ENCODE measurements at regions not wholly inside any gene's neighbourhood (a gene's known extent, or its start where the extent isn't known, plus 50 kb on each side); places are given as distances from the start of the nearest gene placed in this dataset.
"Not testable (repeated sequence)": the region's sequence is repeated elsewhere in the genome, so short reads cannot be mapped to it uniquely, and the experiment has no call there.

GRCh38 chr1:29808141-29808995 lies 572.0 kb downstream of the PTPRU start:
- DNase-seq (ENCODE audit: low read depth in 3 of 3, low spot score in 2 of 3): no peak

DNA sequence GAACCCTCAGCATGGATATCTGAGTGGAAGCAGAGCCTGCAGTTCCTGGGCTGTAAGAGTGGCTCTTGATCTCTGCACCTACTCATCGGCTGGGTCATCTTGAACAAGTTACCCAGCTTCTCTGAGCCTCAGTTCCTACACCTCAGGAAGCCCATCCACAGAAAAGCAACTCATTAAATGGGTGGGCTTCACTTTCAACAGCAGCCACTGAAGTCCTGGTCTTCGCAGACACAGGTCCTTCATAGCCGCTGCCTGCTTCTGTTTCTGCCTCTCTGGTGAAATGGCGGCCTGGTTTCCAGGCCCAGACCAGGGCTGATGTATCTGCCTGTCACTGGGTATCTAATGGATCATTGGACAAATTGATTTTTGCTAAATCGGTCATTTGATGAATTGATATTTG lies 571.4 kb downstream of the PTPRU start:
- DNase-seq (ENCODE audit: low read depth in 3 of 3, low spot score in 2 of 3): no peak

- DNase-seq (ENCODE audit: low read depth in 3 of 3, low spot score in 2 of 3): no peak
Measured at GRCh38 chr1:29806646-29807319, 570.5 kb downstream of the PTPRU start.

DNA sequence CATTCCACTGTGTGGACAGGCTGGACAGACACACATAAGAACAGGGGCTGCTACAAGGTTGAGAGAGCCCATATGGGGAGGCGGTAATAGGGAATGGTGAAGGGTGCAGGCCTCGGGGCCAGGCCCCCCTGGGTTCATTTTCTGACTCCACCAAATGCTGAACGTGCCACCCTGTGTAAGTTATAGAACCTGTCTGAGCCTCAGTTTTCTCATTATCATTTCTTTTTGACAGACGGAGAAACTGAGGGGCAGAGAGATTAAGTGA lies 569.5 kb downstream of the PTPRU start:
- no peak for DNase-seq (ENCODE audit: low read depth in 3 of 3, low spot score in 2 of 3)

GRCh38 chr1:29805122-29805895 lies 569.0 kb downstream of the PTPRU start:
- no peak for DNase-seq (ENCODE audit: low read depth in 3 of 3, low spot score in 2 of 3)

- DNase-seq (ENCODE audit: low read depth in 3 of 3, low spot score in 2 of 3): no peak
Measured at GRCh38 chr1:29804181-29804899, 568.0 kb downstream of the PTPRU start.

DNA sequence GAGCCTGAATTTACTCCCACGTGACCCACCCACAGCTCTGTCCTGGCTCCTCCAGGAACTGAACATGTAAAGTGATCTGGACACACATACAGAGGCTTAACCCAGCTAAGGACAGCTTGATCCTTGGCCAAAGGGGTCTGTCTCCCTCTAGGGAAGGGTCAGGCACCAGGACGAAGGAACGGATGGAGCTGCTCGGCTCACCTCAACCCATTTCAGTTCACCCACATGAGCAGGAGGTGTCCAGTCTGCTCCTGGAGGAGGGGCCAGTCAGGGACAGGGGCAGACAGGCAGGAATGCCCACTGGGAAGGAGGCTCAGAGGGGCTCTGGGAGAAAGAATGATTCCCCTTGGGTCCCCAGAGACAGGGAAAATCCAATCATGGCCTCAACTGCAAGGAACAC lies 567.2 kb downstream of the PTPRU start:
- DNase-seq (ENCODE audit: low read depth in 3 of 3, low spot score in 2 of 3): no peak

DNA sequence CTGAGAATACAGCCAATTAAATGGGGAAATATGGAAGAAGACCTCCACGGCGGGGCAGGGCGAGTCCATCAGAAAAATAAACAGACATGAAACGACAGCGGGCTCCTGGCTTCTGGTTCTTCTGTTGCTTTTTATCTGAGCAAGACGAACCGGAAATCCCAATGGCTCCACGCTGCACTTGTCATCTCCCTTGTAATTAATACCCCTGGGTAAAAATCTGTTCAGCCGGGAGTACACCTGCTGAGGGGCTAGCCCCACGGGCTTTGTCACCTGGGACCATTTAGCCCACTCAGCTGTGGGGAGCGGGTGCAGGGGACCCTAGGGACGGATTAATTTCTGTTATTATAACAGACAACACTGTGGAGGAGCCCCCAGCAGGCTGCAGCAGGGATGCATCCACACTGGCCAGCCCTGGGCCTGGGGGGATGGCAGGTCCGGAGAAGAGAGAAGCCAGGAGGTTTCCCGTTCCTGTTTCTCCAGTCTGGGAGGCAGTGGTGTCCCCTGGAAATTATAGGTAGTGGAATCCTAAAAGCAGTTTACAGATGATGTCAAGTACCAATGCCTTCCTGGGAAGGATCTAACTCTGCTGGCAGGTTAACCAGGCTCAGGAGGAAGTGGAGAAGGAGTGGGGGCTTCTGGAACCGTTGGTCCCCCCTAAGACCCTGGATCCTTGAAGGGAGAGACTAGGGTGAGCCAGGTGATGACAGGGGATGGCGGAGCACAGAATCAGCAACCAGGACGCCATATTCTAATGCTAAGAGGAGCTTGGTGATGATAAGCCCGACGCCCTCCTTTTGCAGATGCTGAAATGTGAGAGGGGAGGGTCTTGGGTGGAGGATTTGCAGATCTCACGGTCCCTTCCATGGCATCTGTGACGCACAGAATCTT lies 566.1 kb downstream of the PTPRU start:
- no peak for DNase-seq (ENCODE audit: low read depth in 3 of 3, low spot score in 2 of 3)

GRCh38 chr1:29801561-29801973 lies 565.2 kb downstream of the PTPRU start:
- DNase-seq (ENCODE audit: low read depth in 3 of 3, low spot score in 2 of 3): no peak

- no peak for DNase-seq (ENCODE audit: low read depth in 3 of 3, low spot score in 2 of 3)
Measured at GRCh38 chr1:29801003-29801402, 564.7 kb downstream of the PTPRU start.

DNA sequence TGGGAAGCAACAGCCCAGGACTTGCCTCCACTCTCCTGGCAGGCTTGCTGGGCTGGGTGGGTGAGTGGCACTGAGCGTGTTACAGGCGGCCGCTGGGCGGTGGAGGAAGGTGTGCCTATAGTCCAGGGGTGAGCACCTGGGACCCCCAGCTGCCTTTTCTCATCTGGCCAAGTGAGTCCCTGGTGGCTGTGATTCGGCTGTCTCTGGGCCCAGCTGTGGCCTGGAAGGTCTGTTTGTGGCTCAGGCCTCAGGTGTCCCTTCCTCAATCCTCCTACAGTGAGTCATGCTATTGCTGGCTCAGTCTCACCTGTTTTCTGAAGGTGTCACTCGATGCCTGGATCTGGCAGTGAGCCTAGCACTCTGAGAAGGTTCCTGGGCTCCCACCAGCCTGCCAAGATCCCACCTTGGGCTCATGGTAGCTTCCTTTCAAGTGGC lies 564.2 kb downstream of the PTPRU start:
- no peak for DNase-seq (ENCODE audit: low read depth in 3 of 3, low spot score in 2 of 3)

- DNase-seq (ENCODE audit: low read depth in 3 of 3, low spot score in 2 of 3): no peak
Measured at GRCh38 chr1:29800120-29800519, 563.8 kb downstream of the PTPRU start.

DNA sequence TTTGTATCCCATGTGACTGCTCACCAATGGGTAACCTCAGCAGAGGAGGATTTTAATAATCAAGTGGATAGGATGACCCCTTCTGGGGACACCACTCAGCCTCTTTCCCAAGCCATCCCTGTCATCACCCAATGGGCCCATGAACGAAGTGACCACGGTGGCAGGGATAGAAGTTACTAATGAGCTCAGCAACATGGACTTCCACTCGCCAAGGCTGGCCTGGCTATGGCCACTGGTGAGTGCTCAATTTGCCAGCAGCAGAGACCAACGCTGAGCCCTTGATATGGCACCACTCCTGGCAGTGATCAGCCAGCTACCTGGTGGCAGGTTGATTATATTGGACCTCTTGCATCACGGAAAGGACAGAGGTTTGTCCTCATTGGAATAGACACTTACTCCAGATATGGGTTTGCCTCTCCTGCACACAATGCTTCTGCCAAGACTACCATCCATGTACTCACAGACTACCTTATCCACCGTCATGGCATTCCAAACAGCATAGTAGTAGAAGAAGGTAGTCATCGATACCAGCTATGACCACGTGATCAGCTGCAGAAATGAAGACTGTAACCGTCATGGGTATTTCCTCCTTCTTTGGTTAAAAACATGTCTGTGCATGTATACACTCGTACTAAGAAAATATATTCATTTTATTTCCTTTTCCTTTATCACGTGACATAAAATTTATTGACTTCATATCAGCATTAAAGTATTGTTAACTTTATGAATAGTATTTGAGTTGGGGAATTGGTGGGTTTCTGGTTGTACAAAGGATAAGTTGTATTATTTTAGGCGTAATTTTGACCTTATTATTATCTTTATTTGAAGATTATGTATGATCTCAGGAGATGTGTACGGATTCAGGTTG lies 562.6 kb downstream of the PTPRU start:
- DNase-seq (ENCODE audit: low read depth in 3 of 3, low spot score in 2 of 3): no peak

DNA sequence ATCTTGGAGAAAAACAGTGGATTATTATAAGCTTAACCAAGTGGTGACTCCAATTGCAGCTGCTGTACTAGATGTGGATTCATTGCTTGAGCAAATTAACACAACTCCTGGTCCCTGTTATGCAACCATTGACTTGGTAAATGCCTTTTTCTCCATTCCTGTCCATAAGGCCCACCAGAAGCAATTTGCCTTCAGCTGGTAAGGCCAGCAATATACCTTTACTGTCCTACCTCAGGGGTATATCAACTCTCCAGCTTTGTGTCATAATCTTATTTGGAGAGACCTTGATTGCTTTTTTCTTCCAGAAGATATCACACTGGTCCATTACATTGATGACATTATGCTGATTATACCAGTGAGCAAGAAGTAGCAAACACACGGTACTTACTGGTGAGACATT lies 560.8 kb downstream of the PTPRU start:
- not testable (repeated sequence) for DNase-seq (ENCODE audit: low read depth in 3 of 3, low spot score in 2 of 3)

DNA sequence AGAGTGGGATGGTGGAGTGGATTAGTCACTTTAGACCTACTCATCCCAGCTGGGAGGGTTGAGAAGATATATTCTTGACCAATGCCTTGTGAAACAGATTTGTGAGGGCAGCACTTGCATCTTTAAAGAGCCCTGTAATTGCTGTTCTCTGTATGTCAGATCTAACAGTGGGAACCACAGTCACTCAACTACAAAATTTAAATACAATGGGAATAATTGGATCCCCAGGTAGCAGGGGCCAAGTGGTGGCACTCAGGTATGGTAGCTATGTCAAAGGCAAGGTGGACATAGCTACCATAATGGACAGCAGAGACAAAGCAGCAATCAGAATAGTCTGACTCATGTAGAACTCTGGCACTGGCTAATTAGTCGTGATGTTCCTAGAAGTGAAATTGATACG lies 559.6 kb downstream of the PTPRU start:
- not testable (repeated sequence) for DNase-seq (ENCODE audit: low read depth in 3 of 3, low spot score in 2 of 3)

DNA sequence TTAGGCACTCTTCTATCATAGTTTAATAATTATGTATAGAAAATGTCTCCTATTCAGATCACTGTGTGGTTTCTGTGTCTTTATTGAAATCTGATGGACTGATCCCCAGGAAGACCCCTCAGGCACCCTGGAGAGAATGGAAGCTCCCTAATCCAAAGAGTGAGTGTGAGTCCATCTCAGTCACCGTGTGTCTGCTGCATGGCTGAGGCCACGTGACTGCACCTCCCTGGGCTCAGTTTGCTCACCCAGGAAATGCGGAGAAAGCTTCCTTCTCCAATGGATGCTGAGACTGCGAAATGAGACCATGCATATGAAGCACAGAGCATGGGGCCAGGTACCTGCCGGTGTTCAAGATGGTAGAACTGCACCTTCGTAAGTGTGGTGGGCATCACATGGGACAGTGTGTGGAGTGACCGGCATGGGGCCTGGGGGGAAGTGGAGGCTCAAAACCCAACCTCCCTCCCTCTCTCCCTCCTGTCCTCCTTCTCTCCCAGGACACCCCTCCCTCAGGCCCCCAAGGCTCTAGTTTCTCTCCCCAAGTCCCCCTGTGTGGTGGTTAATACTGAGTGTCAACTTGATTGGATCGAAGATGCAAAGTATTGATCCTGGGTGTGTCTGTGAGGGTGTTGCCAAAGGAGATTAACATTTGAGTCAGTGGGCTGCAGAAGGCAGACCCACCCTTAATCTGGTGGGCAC lies 557.5 kb downstream of the PTPRU start:
- no peak for DNase-seq (ENCODE audit: low read depth in 3 of 3, low spot score in 2 of 3)

- peak; percentile 64 to 79 (median 73) for DNase-seq (ENCODE audit: low read depth in 3 of 3, low spot score in 2 of 3)
Measured at GRCh38 chr1:29793101-29793546, 556.8 kb downstream of the PTPRU start.

DNA sequence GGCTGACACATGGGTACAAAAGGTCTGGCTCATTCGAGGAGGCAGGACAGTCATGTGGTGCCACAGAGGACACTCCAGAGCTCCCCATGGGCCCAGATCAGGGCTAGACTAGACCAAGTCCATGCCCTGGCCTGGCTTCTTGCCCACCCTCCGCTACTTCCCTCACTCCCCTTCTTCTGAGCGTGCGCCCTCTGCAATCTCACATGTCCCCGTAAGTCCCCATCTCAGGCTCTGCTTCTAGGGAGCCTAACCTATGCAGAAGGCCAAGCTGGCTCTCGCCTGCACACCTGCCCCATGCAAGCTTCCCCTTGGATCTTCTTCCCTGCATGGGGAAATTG lies 553.6 kb downstream of the PTPRU start:
- DNase-seq (ENCODE audit: low read depth in 3 of 3, low spot score in 2 of 3): no peak
